ENCODE measurements at regions not wholly inside any gene's neighbourhood (a gene's known extent, or its start where the extent isn't known, plus 50 kb on each side); places are given as distances from the start of the nearest gene placed in this dataset.

- no peak for DNase-seq
Measured at GRCh38 chr20:12395353-12395752, 477.7 kb downstream of the BTBD3 start.

- no peak for DNase-seq
Measured at GRCh38 chr20:12395760-12396159, 478.1 kb downstream of the BTBD3 start.

GRCh38 chr20:12399110-12399836 lies 481.6 kb downstream of the BTBD3 start:
- no peak for DNase-seq

GRCh38 chr20:12404941-12405340 lies 487.2 kb downstream of the BTBD3 start:
- DNase-seq: no peak

- DNase-seq: no peak
Measured at GRCh38 chr20:12406978-12407377, 489.3 kb downstream of the BTBD3 start.

GRCh38 chr20:12409501-12409900 lies 491.8 kb downstream of the BTBD3 start:
- no peak for DNase-seq

- DNase-seq: no peak
Measured at GRCh38 chr20:12410783-12411182, 493.1 kb downstream of the BTBD3 start.

GRCh38 chr20:12411246-12411940 lies 493.7 kb downstream of the BTBD3 start:
- no peak for DNase-seq

- DNase-seq: no peak
Measured at GRCh38 chr20:12413116-12413515, 495.4 kb downstream of the BTBD3 start.

- DNase-seq: no peak
Measured at GRCh38 chr20:12414446-12415274, 497.0 kb downstream of the BTBD3 start.

- DNase-seq: no peak
Measured at GRCh38 chr20:12416281-12416680, 498.6 kb downstream of the BTBD3 start.

GRCh38 chr20:12433724-12434123 lies 516.0 kb downstream of the BTBD3 start:
- DNase-seq: no peak

GRCh38 chr20:12434672-12435071 lies 517.0 kb downstream of the BTBD3 start:
- no peak for DNase-seq

- no peak for DNase-seq
Measured at GRCh38 chr20:12435268-12435667, 517.6 kb downstream of the BTBD3 start.

- DNase-seq: no peak
Measured at GRCh38 chr20:12453711-12454110, 536.0 kb downstream of the BTBD3 start.

- no peak for DNase-seq
Measured at GRCh38 chr20:12455148-12455547, 537.5 kb downstream of the BTBD3 start.

GRCh38 chr20:12458241-12458640 lies 540.5 kb downstream of the BTBD3 start:
- DNase-seq: no peak

- DNase-seq: no peak
Measured at GRCh38 chr20:12464036-12464435, 544.7 kb upstream of the SPTLC3 start.

GRCh38 chr20:12466915-12467314 lies 541.9 kb upstream of the SPTLC3 start:
- no peak for DNase-seq

GRCh38 chr20:12467758-12468157 lies 541.0 kb upstream of the SPTLC3 start:
- no peak for DNase-seq

GRCh38 chr20:12482661-12483060 lies 526.1 kb upstream of the SPTLC3 start:
- DNase-seq: no peak

GRCh38 chr20:12502443-12502842 lies 506.3 kb upstream of the SPTLC3 start:
- DNase-seq: no peak

GRCh38 chr20:12504779-12505178 lies 504.0 kb upstream of the SPTLC3 start:
- no peak for DNase-seq

GRCh38 chr20:12511499-12511898 lies 497.3 kb upstream of the SPTLC3 start:
- no peak for DNase-seq
